NB4 (cell line): ENCODE measurements at regions not wholly inside any gene's neighbourhood (a gene's known extent, or its start where the extent isn't known, plus 50 kb on each side); places are given as distances from the start of the nearest gene placed in this dataset.

Experiments
- CTCF ChIP-seq: IDR thresholded peaks from one replicate; pipeline ENCODE4 v1.5.1; 2012; ENCODE audit warnings: low read depth, low read length
- MAX ChIP-seq: IDR thresholded peaks from 2 replicates; pipeline ENCODE4 v1.6.1; 2011; ENCODE audit warnings: low read depth, low read length
- MYC ChIP-seq: IDR thresholded peaks from 2 replicates; pipeline ENCODE4 v1.6.1; 2011; ENCODE audit warnings: low read depth, low read length
- POLR2A ChIP-seq: IDR thresholded peaks from 2 replicates; pipeline ENCODE4 v1.6.1; 2011; ENCODE audit warnings: mild to moderate bottlenecking; ENCODE audit not compliant: insufficient read length; ENCODE audit errors: extremely low read depth

- TF ChIP-seq CTCF (no peak), POLR2A (no peak), MAX (no peak), MYC (no peak)
Measured at GRCh38 chr7:53988376-53988775, 553.8 kb upstream of the VSTM2A start.
